ENCODE measurements at regions not wholly inside any gene's neighbourhood (a gene's known extent, or its start where the extent isn't known, plus 50 kb on each side); places are given as distances from the start of the nearest gene placed in this dataset.

DNA sequence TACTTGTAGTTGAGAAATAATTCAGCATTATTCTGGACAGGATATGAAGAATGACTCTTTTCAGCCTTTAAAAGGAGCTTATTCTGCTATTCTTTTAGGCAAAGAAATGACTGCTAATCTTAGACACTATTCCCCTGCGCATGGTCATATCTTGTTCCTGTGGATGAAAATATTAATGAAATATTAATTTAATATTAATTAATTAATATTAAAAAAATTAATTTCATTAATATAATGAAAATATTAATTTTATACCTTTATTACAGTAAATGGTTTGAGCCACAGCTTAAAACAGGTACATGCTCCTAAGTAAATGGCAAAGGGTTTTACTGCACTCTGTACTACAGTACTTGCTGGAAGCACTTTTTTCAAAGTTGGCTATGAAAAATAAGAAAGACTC is 890.1 kb upstream of the PIK3C3 start:
- TF ChIP-seq, protein P1, sequence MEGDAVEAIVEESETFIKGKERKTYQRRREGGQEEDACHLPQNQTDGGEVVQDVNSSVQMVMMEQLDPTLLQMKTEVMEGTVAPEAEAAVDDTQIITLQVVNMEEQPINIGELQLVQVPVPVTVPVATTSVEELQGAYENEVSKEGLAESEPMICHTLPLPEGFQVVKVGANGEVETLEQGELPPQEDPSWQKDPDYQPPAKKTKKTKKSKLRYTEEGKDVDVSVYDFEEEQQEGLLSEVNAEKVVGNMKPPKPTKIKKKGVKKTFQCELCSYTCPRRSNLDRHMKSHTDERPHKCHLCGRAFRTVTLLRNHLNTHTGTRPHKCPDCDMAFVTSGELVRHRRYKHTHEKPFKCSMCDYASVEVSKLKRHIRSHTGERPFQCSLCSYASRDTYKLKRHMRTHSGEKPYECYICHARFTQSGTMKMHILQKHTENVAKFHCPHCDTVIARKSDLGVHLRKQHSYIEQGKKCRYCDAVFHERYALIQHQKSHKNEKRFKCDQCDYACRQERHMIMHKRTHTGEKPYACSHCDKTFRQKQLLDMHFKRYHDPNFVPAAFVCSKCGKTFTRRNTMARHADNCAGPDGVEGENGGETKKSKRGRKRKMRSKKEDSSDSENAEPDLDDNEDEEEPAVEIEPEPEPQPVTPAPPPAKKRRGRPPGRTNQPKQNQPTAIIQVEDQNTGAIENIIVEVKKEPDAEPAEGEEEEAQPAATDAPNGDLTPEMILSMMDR (IDR thresholded peaks at IDR 0.05 in 8 of 11, conservative IDR thresholded peaks at IDR 0.05 in 3 of 11) = no peak
- TF ChIP-seq POLR2A (IDR thresholded peaks at IDR 0.05) (no peak), POLR2AphosphoS5 (IDR thresholded peaks at IDR 0.05) (no peak)
